SU-DHL-6 (cell line): ENCODE measurements at regions not wholly inside any gene's neighbourhood (a gene's known extent, or its start where the extent isn't known, plus 50 kb on each side); places are given as distances from the start of the nearest gene placed in this dataset.

Source experiments
- H2AFZ ChIP-seq: fragments of 200-600 bp; sonication (generic); 2 replicates; pipeline ENCODE4 v1.6.1; 2014; ENCODE audit warnings: low read depth, mild to moderate bottlenecking, moderate library complexity, mixed read lengths, antibody characterized with exemption, low read length; ENCODE audit not compliant: severe bottlenecking
- H3F3A ChIP-seq: fragments of 200-600 bp; shearing (Covaris generic); 2 replicates; pipeline ENCODE4 v1.6.0; 2016; ENCODE audit warnings: antibody characterized with exemption, mild to moderate bottlenecking; ENCODE audit not compliant: insufficient read depth
- H3K27ac ChIP-seq: fragments of 200-600 bp; sonication (generic); 2 replicates; pipeline ENCODE4 v1.5.1; 2016; ENCODE audit warnings: low read depth, mild to moderate bottlenecking, low read length, moderate library complexity, mixed read lengths
- H3K27me3 ChIP-seq: fragments of 200-600 bp; sonication (generic), shearing (Covaris generic); 2 replicates; pipeline ENCODE4 v1.6.0; 2014; ENCODE audit warnings: mild to moderate bottlenecking, low read length
- H3K36me3 ChIP-seq: fragments of 200-600 bp; sonication (generic); 2 replicates; pipeline ENCODE4 v1.6.1; 2014; ENCODE audit warnings: mild to moderate bottlenecking, low read length, mixed read lengths
- H3K4me2 ChIP-seq: fragments of 300-600, 200-600 bp; shearing (Covaris generic), sonication (generic); 2 replicates; pipeline ENCODE4 v1.6.0; 2014; ENCODE audit warnings: low read length, low read depth, mild to moderate bottlenecking; ENCODE audit not compliant: poor library complexity, severe bottlenecking
- H3K4me3 ChIP-seq: fragments of 200-600 bp; sonication (generic); 2 replicates; pipeline ENCODE4 v1.5.1; 2014; ENCODE audit warnings: antibody characterized with exemption, low read length, mild to moderate bottlenecking, mixed read lengths; ENCODE audit not compliant: insufficient read depth, poor library complexity, severe bottlenecking
- H3K79me2 ChIP-seq: fragments of 200-600 bp; sonication (generic); 2 replicates; pipeline ENCODE4 v1.6.1; 2014; ENCODE audit warnings: mild to moderate bottlenecking, low read length, moderate library complexity; ENCODE audit not compliant: insufficient read depth
- H3K9ac ChIP-seq: fragments of 200-600 bp; sonication (generic); 2 replicates; pipeline ENCODE4 v1.7.0; 2014; ENCODE audit warnings: mild to moderate bottlenecking, low read length
- H3K9me2 ChIP-seq: fragments of 200-600 bp; sonication (generic); replicated peaks from 2 replicates; pipeline ENCODE4 v1.6.1; 2014; ENCODE audit warnings: low read length; ENCODE audit not compliant: insufficient read depth
- H3K9me3 ChIP-seq: fragments of 200-600 bp; sonication (generic); 2 replicates; pipeline ENCODE4 v1.6.1; 2014; ENCODE audit warnings: low read length, mixed read lengths; ENCODE audit not compliant: insufficient read depth
- H4K20me1 ChIP-seq: fragments of 200-600 bp; sonication (generic); 2 replicates; pipeline ENCODE4 v1.6.1; 2014; ENCODE audit warnings: low read depth, mild to moderate bottlenecking, antibody characterized with exemption, low read length, moderate library complexity, mixed read lengths
- EZH2phosphoT487 ChIP-seq: fragments of 200-600 bp; sonication (generic), shearing (Covaris generic); conservative IDR thresholded peaks from 2 replicates; pipeline ENCODE4 v1.6.1; 2018; ENCODE audit warnings: mild to moderate bottlenecking, antibody characterized with exemption, low read length, moderate library complexity, mixed read lengths
- TF ChIP-seq, protein P1 (sequence below): fragments of 200-600 bp; sonication (generic); IDR thresholded peaks from one replicate; pipeline ENCODE4 v1.5.1; 2017; ENCODE audit warnings: antibody characterized with exemption, mild to moderate bottlenecking, low read length, moderate library complexity; ENCODE audit not compliant: insufficient read depth, poor library complexity, severe bottlenecking

- no peaks in the 10 kb centered on the region for H3K79me2 ChIP-seq
- no peaks in the 10 kb centered on the region for H3K36me3 ChIP-seq
- H3K27ac ChIP-seq, result no peak overlapping the region
Observed at GRCh38 chr18:9013926-9014373, 88.5 kb upstream of the NDUFV2 start.

DNA sequence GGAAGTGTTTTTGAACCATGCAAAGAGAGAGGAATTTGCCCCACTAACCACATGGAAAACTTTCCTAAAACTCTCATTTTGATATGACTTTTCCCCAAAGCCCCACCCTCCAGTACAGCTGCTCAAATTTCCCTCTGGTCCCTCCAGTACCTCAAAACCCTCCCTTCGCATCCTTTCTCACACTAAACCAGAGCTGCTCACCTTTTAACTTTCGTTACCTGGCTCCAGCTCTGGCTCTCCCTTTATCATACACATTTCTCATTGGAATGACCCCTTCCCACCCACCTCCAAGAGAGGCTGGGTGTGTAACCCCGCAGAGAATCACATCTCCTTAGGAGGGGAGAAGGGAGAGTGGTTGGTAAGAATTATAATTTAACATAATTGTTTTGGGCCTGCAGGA lies 86.8 kb upstream of the NDUFV2 start:
- no peaks in the 10 kb centered on the region for H3K36me3 ChIP-seq
- H3K4me3 ChIP-seq, result no peak overlapping the region
- H3K27me3 ChIP-seq, result no peaks in the 10 kb centered on the region
- H3K9me2 ChIP-seq, result no peaks in the 10 kb centered on the region
- H3K4me2 ChIP-seq, result no peak overlapping the region
- TF ChIP-seq, protein P1, sequence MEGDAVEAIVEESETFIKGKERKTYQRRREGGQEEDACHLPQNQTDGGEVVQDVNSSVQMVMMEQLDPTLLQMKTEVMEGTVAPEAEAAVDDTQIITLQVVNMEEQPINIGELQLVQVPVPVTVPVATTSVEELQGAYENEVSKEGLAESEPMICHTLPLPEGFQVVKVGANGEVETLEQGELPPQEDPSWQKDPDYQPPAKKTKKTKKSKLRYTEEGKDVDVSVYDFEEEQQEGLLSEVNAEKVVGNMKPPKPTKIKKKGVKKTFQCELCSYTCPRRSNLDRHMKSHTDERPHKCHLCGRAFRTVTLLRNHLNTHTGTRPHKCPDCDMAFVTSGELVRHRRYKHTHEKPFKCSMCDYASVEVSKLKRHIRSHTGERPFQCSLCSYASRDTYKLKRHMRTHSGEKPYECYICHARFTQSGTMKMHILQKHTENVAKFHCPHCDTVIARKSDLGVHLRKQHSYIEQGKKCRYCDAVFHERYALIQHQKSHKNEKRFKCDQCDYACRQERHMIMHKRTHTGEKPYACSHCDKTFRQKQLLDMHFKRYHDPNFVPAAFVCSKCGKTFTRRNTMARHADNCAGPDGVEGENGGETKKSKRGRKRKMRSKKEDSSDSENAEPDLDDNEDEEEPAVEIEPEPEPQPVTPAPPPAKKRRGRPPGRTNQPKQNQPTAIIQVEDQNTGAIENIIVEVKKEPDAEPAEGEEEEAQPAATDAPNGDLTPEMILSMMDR, result no peak
- H4K20me1 ChIP-seq, result no peaks in the 10 kb centered on the region
- no peaks in the 10 kb centered on the region for H3K9me3 ChIP-seq
- H3K79me2 ChIP-seq, result no peaks in the 10 kb centered on the region
- H3K27ac ChIP-seq, result no peak overlapping the region
- H3F3A ChIP-seq, result no peaks in the 10 kb centered on the region
- H3K9ac ChIP-seq, result no peak overlapping the region
- no peak overlapping the region for H2AFZ ChIP-seq

More at GRCh38 chr18:9013926-9014373, 88.5 kb upstream of the NDUFV2 start:
- H3K4me3 ChIP-seq, result no peak overlapping the region
- H3K9me3 ChIP-seq, result no peaks in the 10 kb centered on the region
- no peaks in the 10 kb centered on the region for H3K9me2 ChIP-seq
- H3K4me2 ChIP-seq, result no peak overlapping the region
- H4K20me1 ChIP-seq, result no peaks in the 10 kb centered on the region
- no peaks in the 10 kb centered on the region for H3K27me3 ChIP-seq
- H2AFZ ChIP-seq, result no peak overlapping the region
- no peak overlapping the region for H3K9ac ChIP-seq
- no peaks in the 10 kb centered on the region for H3F3A ChIP-seq
- TF ChIP-seq EZH2phosphoT487, result no peak
- TF ChIP-seq, protein P1, result no peak

DNA sequence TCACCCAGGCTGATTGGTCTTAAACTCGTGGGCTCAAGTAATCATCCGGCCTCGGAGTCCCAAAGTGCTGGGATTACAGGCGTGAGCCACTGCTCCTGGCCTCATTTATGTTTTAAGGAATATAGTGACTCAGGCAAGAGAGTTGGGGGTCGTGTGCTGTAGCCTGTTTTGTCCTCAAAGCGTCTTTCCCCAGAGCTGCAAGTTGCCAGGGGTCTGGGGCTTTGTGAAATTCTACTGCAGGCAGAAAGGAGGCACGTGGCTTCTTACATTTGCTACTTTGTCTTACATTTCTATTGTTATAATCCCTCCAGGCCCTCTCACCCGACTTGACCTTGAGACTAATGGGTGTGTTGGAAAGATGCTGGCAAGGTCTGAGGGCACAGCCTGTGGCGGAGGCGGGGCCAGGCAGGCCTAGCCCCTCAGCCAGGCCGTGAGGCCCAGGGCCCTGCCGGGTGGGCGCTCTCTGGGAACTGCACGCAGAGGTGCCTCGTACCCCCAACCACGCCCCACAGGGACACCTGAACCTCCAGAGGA lies 85.8 kb upstream of the NDUFV2 start:
- H3K36me3 ChIP-seq, result no peaks in the 10 kb centered on the region
- H3K4me2 ChIP-seq, result no peak overlapping the region
- H3K4me3 ChIP-seq, result no peak overlapping the region
- H4K20me1 ChIP-seq, result no peaks in the 10 kb centered on the region
- no peak for TF ChIP-seq EZH2phosphoT487
- TF ChIP-seq, protein P1, result no peak
- H3K79me2 ChIP-seq, result no peaks in the 10 kb centered on the region
- no peaks in the 10 kb centered on the region for H3K27me3 ChIP-seq
- H2AFZ ChIP-seq, result no peak overlapping the region
- no peaks in the 10 kb centered on the region for H3F3A ChIP-seq
- H3K9ac ChIP-seq, result no peak overlapping the region
- H3K9me2 ChIP-seq, result no peaks in the 10 kb centered on the region
- no peak overlapping the region for H3K27ac ChIP-seq
- no peaks in the 10 kb centered on the region for H3K9me3 ChIP-seq
